C4-2B (cell line): ENCODE measurements at regions not wholly inside any gene's neighbourhood (a gene's known extent, or its start where the extent isn't known, plus 50 kb on each side); places are given as distances from the start of the nearest gene placed in this dataset.

Experiments used
- CTCF ChIP-seq: fragments of 450-650 bp; conservative IDR thresholded peaks from 2 replicates; pipeline ENCODE4 v1.5.1; 2017; ENCODE audit warnings: mild to moderate bottlenecking
- ZFX ChIP-seq: fragments of 450-650 bp; IDR thresholded peaks from 2 replicates; pipeline ENCODE4 v1.6.1; 2017

- TF ChIP-seq CTCF (no peak), ZFX (no peak)
These were observed 61.4 kb downstream of the SLC41A2 start for GRCh38 chr12:104896710-104897109.
